22Rv1 (cell line): ENCODE measurements at regions not wholly inside any gene's neighbourhood (a gene's known extent, or its start where the extent isn't known, plus 50 kb on each side); places are given as distances from the start of the nearest gene placed in this dataset.

Experiments used
- ZFX ChIP-seq: fragments of 450-650 bp; IDR thresholded peaks from 2 replicates; pipeline ENCODE4 v1.6.1; 2017; ENCODE audit warnings: antibody characterized with exemption, borderline replicate concordance
- TF ChIP-seq, protein P1 (sequence below): fragments of 450-650 bp; IDR thresholded peaks from 2 replicates; pipeline ENCODE4 v1.5.1; 2017; ENCODE audit warnings: mild to moderate bottlenecking

DNA sequence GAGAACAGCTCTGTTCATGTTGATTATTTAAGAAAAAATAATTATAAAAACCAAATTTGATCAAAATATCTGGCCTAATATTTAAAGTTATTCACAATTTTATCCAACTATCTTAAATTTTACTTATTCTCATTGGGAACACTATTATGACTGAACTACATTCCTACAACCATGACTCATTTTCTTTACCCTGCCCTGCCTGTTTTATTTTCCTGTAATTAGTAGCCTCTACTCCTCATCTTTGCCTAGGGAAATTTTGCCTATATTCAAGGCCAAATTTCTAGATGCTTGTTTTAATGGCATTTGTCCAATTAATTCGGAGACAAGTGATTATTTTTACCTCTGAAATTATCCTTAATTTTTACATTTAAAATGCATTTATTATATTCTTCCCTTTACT, 289.7 kb upstream of the TMEM229A start:
- TF ChIP-seq, protein P1, sequence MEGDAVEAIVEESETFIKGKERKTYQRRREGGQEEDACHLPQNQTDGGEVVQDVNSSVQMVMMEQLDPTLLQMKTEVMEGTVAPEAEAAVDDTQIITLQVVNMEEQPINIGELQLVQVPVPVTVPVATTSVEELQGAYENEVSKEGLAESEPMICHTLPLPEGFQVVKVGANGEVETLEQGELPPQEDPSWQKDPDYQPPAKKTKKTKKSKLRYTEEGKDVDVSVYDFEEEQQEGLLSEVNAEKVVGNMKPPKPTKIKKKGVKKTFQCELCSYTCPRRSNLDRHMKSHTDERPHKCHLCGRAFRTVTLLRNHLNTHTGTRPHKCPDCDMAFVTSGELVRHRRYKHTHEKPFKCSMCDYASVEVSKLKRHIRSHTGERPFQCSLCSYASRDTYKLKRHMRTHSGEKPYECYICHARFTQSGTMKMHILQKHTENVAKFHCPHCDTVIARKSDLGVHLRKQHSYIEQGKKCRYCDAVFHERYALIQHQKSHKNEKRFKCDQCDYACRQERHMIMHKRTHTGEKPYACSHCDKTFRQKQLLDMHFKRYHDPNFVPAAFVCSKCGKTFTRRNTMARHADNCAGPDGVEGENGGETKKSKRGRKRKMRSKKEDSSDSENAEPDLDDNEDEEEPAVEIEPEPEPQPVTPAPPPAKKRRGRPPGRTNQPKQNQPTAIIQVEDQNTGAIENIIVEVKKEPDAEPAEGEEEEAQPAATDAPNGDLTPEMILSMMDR: no peak
- no peak for TF ChIP-seq ZFX
